ENCODE measurements at regions not wholly inside any gene's neighbourhood (a gene's known extent, or its start where the extent isn't known, plus 50 kb on each side); places are given as distances from the start of the nearest gene placed in this dataset.

GRCh38 chr3:23711916-23712494 is 93.8 kb upstream of the UBE2E1 start:
- no peaks in the 10 kb centered on the region for H3K9me2 ChIP-seq (replicated peaks; ENCODE audit: control insufficient read depth, low read length)
- H3K9me3 ChIP-seq (ENCODE audit: control insufficient read depth, insufficient read depth, low read length): no peaks in the 10 kb centered on the region
- no peaks in the 10 kb centered on the region for H4K20me1 ChIP-seq (ENCODE audit: control insufficient read depth, insufficient read depth, low read depth, low read length)
- H3K4me3 ChIP-seq (ENCODE audit: low read length): no peak overlapping the region
- H3K4me2 ChIP-seq (ENCODE audit: low read length): no peak overlapping the region
- peaks cover 6% of the 10 kb centered on the region; the same call in 1 of the 2 replicates for H3K27me3 ChIP-seq (ENCODE audit: control insufficient read depth, low read length)
- peaks cover 14% of the 10 kb centered on the region for H3K4me1 ChIP-seq (ENCODE audit: control insufficient read depth, low read length)
- no peak for TF ChIP-seq EZH2phosphoT487 (IDR thresholded peaks at IDR 0.05; ENCODE audit: borderline replicate concordance, low read length)
- TF ChIP-seq CTCF (IDR thresholded peaks at IDR 0.05; ENCODE audit: low read depth, low read length, poor library complexity, severe bottlenecking): no peak
- H3K79me2 ChIP-seq (ENCODE audit: control insufficient read depth, low read length): no peaks in the 10 kb centered on the region
- no peak overlapping the region for H3K27ac ChIP-seq (ENCODE audit: low read depth, low read length)
- no peaks in the 10 kb centered on the region for H3F3A ChIP-seq (ENCODE audit: control insufficient read depth, insufficient read depth)
- no peaks in the 10 kb centered on the region for H3K36me3 ChIP-seq (ENCODE audit: control insufficient read depth, low read length)

GRCh38 chr3:23712656-23713559 is 92.8 kb upstream of the UBE2E1 start:
- Histone ChIP-seq H3K27me3 (ENCODE audit: control insufficient read depth, low read length) (peaks cover 6% of the 10 kb centered on the region; the same call in 1 of the 2 replicates), H3K9me2 (replicated peaks; ENCODE audit: control insufficient read depth, low read length) (no peaks in the 10 kb centered on the region), H3K27ac (ENCODE audit: low read depth, low read length) (no peak overlapping the region), H3K79me2 (ENCODE audit: control insufficient read depth, low read length) (no peaks in the 10 kb centered on the region), H3K4me2 (ENCODE audit: low read length) (no peak overlapping the region), H3F3A (ENCODE audit: control insufficient read depth, insufficient read depth) (no peaks in the 10 kb centered on the region), H4K20me1 (ENCODE audit: control insufficient read depth, insufficient read depth, low read depth, low read length) (no peaks in the 10 kb centered on the region), H3K36me3 (ENCODE audit: control insufficient read depth, low read length) (no peaks in the 10 kb centered on the region), H3K9me3 (ENCODE audit: control insufficient read depth, insufficient read depth, low read length) (no peaks in the 10 kb centered on the region), H3K4me1 (ENCODE audit: control insufficient read depth, low read length) (peaks cover 15% of the 10 kb centered on the region), H3K4me3 (ENCODE audit: low read length) (no peak overlapping the region)
- TF ChIP-seq EZH2phosphoT487 (IDR thresholded peaks at IDR 0.05; ENCODE audit: borderline replicate concordance, low read length): no peak
- no peak for TF ChIP-seq CTCF (IDR thresholded peaks at IDR 0.05; ENCODE audit: low read depth, low read length, poor library complexity, severe bottlenecking)

GRCh38 chr3:23713641-23714040 is 92.1 kb upstream of the UBE2E1 start:
- Histone ChIP-seq H3K4me2 (ENCODE audit: low read length) (no peak overlapping the region), H4K20me1 (ENCODE audit: control insufficient read depth, insufficient read depth, low read depth, low read length) (no peaks in the 10 kb centered on the region), H3K27ac (ENCODE audit: low read depth, low read length) (no peak overlapping the region), H3K27me3 (ENCODE audit: control insufficient read depth, low read length) (peaks cover 6% of the 10 kb centered on the region; the same call in 1 of the 2 replicates), H3K4me1 (ENCODE audit: control insufficient read depth, low read length) (peaks cover 15% of the 10 kb centered on the region), H3K9me2 (replicated peaks; ENCODE audit: control insufficient read depth, low read length) (no peaks in the 10 kb centered on the region), H3K79me2 (ENCODE audit: control insufficient read depth, low read length) (no peaks in the 10 kb centered on the region), H3F3A (ENCODE audit: control insufficient read depth, insufficient read depth) (no peaks in the 10 kb centered on the region), H3K36me3 (ENCODE audit: control insufficient read depth, low read length) (no peaks in the 10 kb centered on the region), H3K4me3 (ENCODE audit: low read length) (no peak overlapping the region), H3K9me3 (ENCODE audit: control insufficient read depth, insufficient read depth, low read length) (no peaks in the 10 kb centered on the region)
- TF ChIP-seq CTCF (IDR thresholded peaks at IDR 0.05; ENCODE audit: low read depth, low read length, poor library complexity, severe bottlenecking) (no peak), EZH2phosphoT487 (IDR thresholded peaks at IDR 0.05; ENCODE audit: borderline replicate concordance, low read length) (no peak)
